GM19023 (cell line): ENCODE measurements at regions not wholly inside any gene's neighbourhood (a gene's known extent, or its start where the extent isn't known, plus 50 kb on each side); places are given as distances from the start of the nearest gene placed in this dataset.

Experiments used
- ATAC-seq: cut with Tn5 transposase; IDR thresholded peaks from one replicate; pipeline ENCODE4 v1.9.1; 2021; ENCODE audit warnings: mild to moderate bottlenecking, moderate library complexity; ENCODE audit not compliant: unreplicated experiment

GRCh38 chr6:151699719-151700118, 107.8 kb upstream of the ESR1 start:
- no peak for ATAC-seq

GRCh38 chr6:151701911-151702562, 105.4 kb upstream of the ESR1 start:
- ATAC-seq = peak; percentile 86

- no peak for ATAC-seq
Measured at GRCh38 chr6:151702851-151703658, 104.4 kb upstream of the ESR1 start.

GRCh38 chr6:151704383-151704782, 103.1 kb upstream of the ESR1 start:
- no peak for ATAC-seq

- no peak for ATAC-seq
Measured at GRCh38 chr6:151705993-151706733, 101.3 kb upstream of the ESR1 start.

- ATAC-seq = no peak
Measured at GRCh38 chr6:151709329-151709728, 98.2 kb upstream of the ESR1 start.

- ATAC-seq = no peak
Measured at GRCh38 chr6:151716526-151716932, 91.0 kb upstream of the ESR1 start.

- no peak for ATAC-seq
Measured at GRCh38 chr6:151719070-151719469, 88.4 kb upstream of the ESR1 start.

GRCh38 chr6:151721146-151721545, 86.3 kb upstream of the ESR1 start:
- ATAC-seq = no peak

GRCh38 chr6:151721671-151722070, 85.8 kb upstream of the ESR1 start:
- no peak for ATAC-seq

GRCh38 chr6:151722342-151722741, 85.1 kb upstream of the ESR1 start:
- no peak for ATAC-seq

GRCh38 chr6:151723152-151723551, 84.3 kb upstream of the ESR1 start:
- ATAC-seq = peak; percentile 78

GRCh38 chr6:151729829-151730495, 77.5 kb upstream of the ESR1 start:
- no peak for ATAC-seq

- no peak for ATAC-seq
Measured at GRCh38 chr6:151730496-151730870, 77.0 kb upstream of the ESR1 start.

GRCh38 chr6:151731313-151731712, 76.2 kb upstream of the ESR1 start:
- no peak for ATAC-seq

GRCh38 chr6:151733680-151734320, 73.7 kb upstream of the ESR1 start:
- ATAC-seq = no peak

GRCh38 chr6:151738267-151738666, 69.2 kb upstream of the ESR1 start:
- ATAC-seq = no peak

GRCh38 chr6:151738960-151739359, 68.5 kb upstream of the ESR1 start:
- no peak for ATAC-seq

GRCh38 chr6:151740820-151741219, 66.7 kb upstream of the ESR1 start:
- no peak for ATAC-seq

GRCh38 chr6:151747896-151748295, 59.6 kb upstream of the ESR1 start:
- no peak for ATAC-seq

- ATAC-seq = no peak
Measured at GRCh38 chr6:151749341-151749740, 58.1 kb upstream of the ESR1 start.
